ENCODE measurements at regions not wholly inside any gene's neighbourhood (a gene's known extent, or its start where the extent isn't known, plus 50 kb on each side); places are given as distances from the start of the nearest gene placed in this dataset.

DNA sequence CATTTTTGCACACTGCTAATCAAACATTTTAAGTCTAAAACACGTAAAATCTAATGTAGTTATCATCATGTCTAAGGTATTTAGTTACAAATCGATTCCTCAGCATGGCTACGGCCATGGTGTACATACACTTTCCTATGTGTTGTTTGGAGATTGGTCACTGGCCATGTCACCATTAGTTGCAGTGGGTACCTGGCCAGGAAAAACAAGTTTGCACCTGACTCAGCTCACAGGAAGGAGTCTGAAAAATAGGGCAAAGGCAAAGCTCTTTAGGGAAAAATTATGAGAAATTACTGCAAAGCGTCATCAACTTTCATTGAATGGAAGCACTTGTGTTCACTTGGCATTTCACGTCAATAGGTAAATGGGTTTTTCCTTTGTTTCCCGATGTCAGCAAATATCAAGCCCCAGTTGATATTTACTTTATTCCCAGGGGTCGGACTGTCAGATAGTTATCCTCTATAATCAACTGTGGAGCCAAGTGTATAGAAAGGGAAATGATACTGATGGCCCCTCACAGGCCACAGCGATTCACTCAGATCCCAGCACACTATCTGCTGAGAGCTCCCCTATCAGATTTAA is 626.0 kb upstream of the ADAMTS16 start:
- Histone ChIP-seq H3K4me1 (ENCODE audit: control insufficient read depth in 2 of 3, insufficient read depth in 2 of 3, low read depth in 1 of 3, low read length in 3 of 3) (peaks cover 0 to 2% (median 0%) of the 10 kb centered on the region in 3 donors), H3K36me3 (ENCODE audit: control insufficient read depth in 2 of 3, insufficient read depth in 3 of 3, low read length in 3 of 3) (no peaks in the 10 kb centered on the region), H3K27ac (ENCODE audit: low read depth in 2 of 2, low read length in 2 of 2) (no peak overlapping the region), H3K9me3 (ENCODE audit: control insufficient read depth in 2 of 3, insufficient read depth in 1 of 3, low read length in 3 of 3) (no peaks in the 10 kb centered on the region), H3K4me3 (ENCODE audit: low read length in 3 of 3) (no peak overlapping the region), H3K9ac (ENCODE audit: low read length in 3 of 3) (no peak overlapping the region), H3K27me3 (ENCODE audit: control insufficient read depth, insufficient read depth, low read length) (peaks cover 11% of the 10 kb centered on the region)
- FAIRE-seq (no peak), DNase-seq (no peak)
- TF ChIP-seq, protein P1, sequence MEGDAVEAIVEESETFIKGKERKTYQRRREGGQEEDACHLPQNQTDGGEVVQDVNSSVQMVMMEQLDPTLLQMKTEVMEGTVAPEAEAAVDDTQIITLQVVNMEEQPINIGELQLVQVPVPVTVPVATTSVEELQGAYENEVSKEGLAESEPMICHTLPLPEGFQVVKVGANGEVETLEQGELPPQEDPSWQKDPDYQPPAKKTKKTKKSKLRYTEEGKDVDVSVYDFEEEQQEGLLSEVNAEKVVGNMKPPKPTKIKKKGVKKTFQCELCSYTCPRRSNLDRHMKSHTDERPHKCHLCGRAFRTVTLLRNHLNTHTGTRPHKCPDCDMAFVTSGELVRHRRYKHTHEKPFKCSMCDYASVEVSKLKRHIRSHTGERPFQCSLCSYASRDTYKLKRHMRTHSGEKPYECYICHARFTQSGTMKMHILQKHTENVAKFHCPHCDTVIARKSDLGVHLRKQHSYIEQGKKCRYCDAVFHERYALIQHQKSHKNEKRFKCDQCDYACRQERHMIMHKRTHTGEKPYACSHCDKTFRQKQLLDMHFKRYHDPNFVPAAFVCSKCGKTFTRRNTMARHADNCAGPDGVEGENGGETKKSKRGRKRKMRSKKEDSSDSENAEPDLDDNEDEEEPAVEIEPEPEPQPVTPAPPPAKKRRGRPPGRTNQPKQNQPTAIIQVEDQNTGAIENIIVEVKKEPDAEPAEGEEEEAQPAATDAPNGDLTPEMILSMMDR (IDR thresholded peaks at IDR 0.05; ENCODE audit: borderline replicate concordance, extremely low read depth, insufficient read depth) = no peak
- intact Hi-C loops (cut with DNase I) = no loop called here

DNA sequence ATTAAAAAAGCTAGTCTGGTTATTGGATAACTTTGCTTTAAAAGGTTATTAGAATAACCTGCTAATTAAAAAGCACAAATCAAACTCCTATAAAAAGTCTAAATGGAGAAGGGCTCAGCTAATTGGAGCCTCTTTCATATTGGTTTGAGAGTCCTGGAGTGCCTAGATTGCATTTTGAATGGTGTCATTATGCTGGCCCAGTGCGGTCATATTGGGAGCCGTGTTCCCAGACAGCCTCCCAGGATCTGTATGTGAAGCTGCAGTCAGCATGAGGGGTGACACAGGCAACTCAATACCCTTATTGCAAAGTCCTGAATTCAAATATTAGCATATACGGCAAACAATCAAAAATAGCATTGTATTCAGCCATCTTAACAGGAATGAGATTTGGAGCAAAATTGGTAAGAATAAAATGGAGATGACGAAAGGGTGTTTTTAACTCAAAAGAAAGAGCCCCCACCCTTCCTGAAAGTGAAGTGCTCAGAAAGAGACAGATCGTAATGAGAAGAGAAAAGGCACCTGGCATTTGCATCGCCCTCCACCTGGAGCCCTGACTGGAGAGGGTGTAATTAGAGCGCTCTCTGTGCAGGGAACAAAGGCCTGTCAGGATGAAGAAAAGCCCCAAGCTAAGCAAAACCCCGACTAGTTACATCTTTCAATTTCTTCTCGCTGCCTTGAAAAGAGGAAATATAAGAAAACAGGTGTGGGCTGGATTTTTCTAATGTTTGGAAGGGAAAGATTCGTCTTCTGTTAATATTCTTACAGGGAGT is 621.0 kb upstream of the ADAMTS16 start:
- no peak for FAIRE-seq

DNA sequence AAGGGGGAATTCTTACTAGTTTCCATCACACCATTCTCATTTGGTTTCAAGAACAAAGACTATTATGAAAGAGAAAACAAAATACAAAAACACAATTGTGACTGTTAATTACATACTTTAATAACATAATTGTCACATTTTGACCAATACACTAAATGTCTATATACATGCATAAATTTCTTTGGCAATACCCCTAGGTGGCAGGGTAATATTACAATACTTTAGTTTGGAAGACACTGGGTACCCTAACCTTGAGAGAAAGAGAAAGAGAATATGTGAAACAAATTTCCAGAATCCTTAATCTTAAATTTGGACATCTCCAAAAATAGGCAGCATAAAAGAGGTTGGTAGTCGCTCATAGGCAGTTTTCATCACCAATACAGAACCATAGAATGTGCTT is 619.6 kb upstream of the ADAMTS16 start:
- Histone ChIP-seq H3K9me3 (ENCODE audit: control insufficient read depth in 2 of 3, insufficient read depth in 1 of 3, low read length in 3 of 3) (no peaks in the 10 kb centered on the region), H3K27me3 (ENCODE audit: control insufficient read depth, insufficient read depth, low read length) (peaks cover under 1% of the 10 kb centered on the region), H3K4me3 (ENCODE audit: low read length in 3 of 3) (no peak overlapping the region), H3K9ac (ENCODE audit: low read length in 3 of 3) (no peak overlapping the region), H3K27ac (ENCODE audit: low read depth in 2 of 2, low read length in 2 of 2) (no peak overlapping the region), H3K4me1 (ENCODE audit: control insufficient read depth in 2 of 3, insufficient read depth in 2 of 3, low read depth in 1 of 3, low read length in 3 of 3) (no peaks in the 10 kb centered on the region), H3K36me3 (ENCODE audit: control insufficient read depth in 2 of 3, insufficient read depth in 3 of 3, low read length in 3 of 3) (no peaks in the 10 kb centered on the region)
- DNase-seq = no peak
- TF ChIP-seq, protein P1 (IDR thresholded peaks at IDR 0.05; ENCODE audit: borderline replicate concordance, extremely low read depth, insufficient read depth) = no peak
- no peak for FAIRE-seq
- intact Hi-C loops (cut with DNase I) = no loop called here

More for the DNA sequence above, 621.0 kb upstream of the ADAMTS16 start:
- peaks cover 2% of the 10 kb centered on the region for H3K27me3 ChIP-seq (ENCODE audit: control insufficient read depth, insufficient read depth, low read length)
- H3K4me1 ChIP-seq (ENCODE audit: control insufficient read depth in 2 of 3, insufficient read depth in 2 of 3, low read depth in 1 of 3, low read length in 3 of 3) = no peaks in the 10 kb centered on the region
- TF ChIP-seq, protein P1 (IDR thresholded peaks at IDR 0.05; ENCODE audit: borderline replicate concordance, extremely low read depth, insufficient read depth) = no peak
- no peaks in the 10 kb centered on the region for H3K9me3 ChIP-seq (ENCODE audit: control insufficient read depth in 2 of 3, insufficient read depth in 1 of 3, low read length in 3 of 3)
- no peak for DNase-seq
- intact Hi-C loops (cut with DNase I) = no loop called here
- H3K4me3 ChIP-seq (ENCODE audit: low read length in 3 of 3) = no peak overlapping the region
- no peak overlapping the region for H3K9ac ChIP-seq (ENCODE audit: low read length in 3 of 3)
- no peaks in the 10 kb centered on the region for H3K36me3 ChIP-seq (ENCODE audit: control insufficient read depth in 2 of 3, insufficient read depth in 3 of 3, low read length in 3 of 3)
- H3K27ac ChIP-seq (ENCODE audit: low read depth in 2 of 2, low read length in 2 of 2) = no peak overlapping the region

Data from kidney (tissue), 13 donors.